HL-60 (cell line): ENCODE measurements at regions not wholly inside any gene's neighbourhood (a gene's known extent, or its start where the extent isn't known, plus 50 kb on each side); places are given as distances from the start of the nearest gene placed in this dataset.

ENCODE experiments used
- DNase-seq, 2 experiments: peaks; one replicate each; pipeline ENCODE4 v3.0.0-alpha.2; 2010 to 2020; ENCODE audit warnings: low read depth in 1 of 2, low spot score in 1 of 2
- H3K27ac ChIP-seq: fragments of 250-450 bp; sonication (Bioruptor Pico); replicated peaks from 2 replicates; pipeline ENCODE4 v1.5.1; 2020; ENCODE audit warnings: mild to moderate bottlenecking, moderate library complexity
- H3K27me3 ChIP-seq: fragments of 250-450 bp; sonication (Bioruptor Pico); 2 replicates; pipeline ENCODE4 v1.5.1; 2021; ENCODE audit warnings: mild to moderate bottlenecking, moderate library complexity; ENCODE audit not compliant: insufficient read depth, poor library complexity, severe bottlenecking
- H3K4me3 ChIP-seq: replicated peaks from 2 replicates; pipeline ENCODE4 v1.5.1; 2011; ENCODE audit warnings: mild to moderate bottlenecking, control low read depth, low read length; ENCODE audit not compliant: insufficient read depth
- CTCF ChIP-seq: IDR thresholded peaks from one replicate; pipeline ENCODE4 v1.5.1; 2011; ENCODE audit warnings: low read length, control low read depth, inconsistent platforms; ENCODE audit not compliant: insufficient read depth
- GABPA ChIP-seq: IDR thresholded peaks from 2 replicates; pipeline ENCODE4 v1.6.1; 2012; ENCODE audit warnings: low read depth
- POLR2AphosphoS5 ChIP-seq: IDR thresholded peaks from 2 replicates; pipeline ENCODE4 v1.6.1; 2012; ENCODE audit warnings: low read depth
- REST ChIP-seq: IDR thresholded peaks from 2 replicates; pipeline ENCODE4 v1.6.1; 2012; ENCODE audit warnings: low read depth; ENCODE audit not compliant: insufficient replicate concordance
- SPI1 ChIP-seq: IDR thresholded peaks from 2 replicates; pipeline ENCODE4 v1.6.1; 2012; ENCODE audit warnings: low read depth, mild to moderate bottlenecking, borderline replicate concordance

- TF ChIP-seq REST: no peak
- TF ChIP-seq SPI1: no peak
- TF ChIP-seq POLR2AphosphoS5: no peak
- no peak for TF ChIP-seq CTCF
- TF ChIP-seq GABPA: no peak
- Histone ChIP-seq H3K27me3 (no peaks in the 10 kb centered on the region), H3K4me3 (no peak overlapping the region), H3K27ac (no peak overlapping the region)
- peak; percentile 14 to 26 for DNase-seq
These were observed 78.4 kb upstream of the FUNDC1 start for GRCh38 chrX:44621078-44621477.

- TF ChIP-seq SPI1: no peak
- no peak for TF ChIP-seq REST
- no peak for TF ChIP-seq CTCF
- no peak for TF ChIP-seq GABPA
- no peak for TF ChIP-seq POLR2AphosphoS5
- DNase-seq: no peak
- H3K4me3 ChIP-seq: no peak overlapping the region
- H3K27me3 ChIP-seq: no peaks in the 10 kb centered on the region
- H3K27ac ChIP-seq: no peak overlapping the region
These were observed 76.4 kb upstream of the FUNDC1 start for GRCh38 chrX:44619039-44619438.

- H3K4me3 ChIP-seq: no peak overlapping the region
- DNase-seq: no peak
- no peak overlapping the region for H3K27ac ChIP-seq
- no peaks in the 10 kb centered on the region for H3K27me3 ChIP-seq
- TF ChIP-seq POLR2AphosphoS5 (no peak), CTCF (no peak), REST (no peak), GABPA (no peak), SPI1 (no peak)
These were observed 53.6 kb upstream of the FUNDC1 start for GRCh38 chrX:44596277-44596676.
